Left lung (tissue), 4 donors: ENCODE measurements at regions not wholly inside any gene's neighbourhood (a gene's known extent, or its start where the extent isn't known, plus 50 kb on each side); places are given as distances from the start of the nearest gene placed in this dataset.

Source experiments
- ATAC-seq: fragments of 200-7000 bp; cut with Tn5 transposase; one replicate; pipeline ENCODE4 v1.9.1; 2020; ENCODE audit warnings: moderate library complexity
- DNase-seq, 4 donors: peaks; one replicate each; pipeline ENCODE4 v3.0.0-alpha.2; 2013 to 2020
- H3K27ac ChIP-seq, 2 donors: fragments of 200-600 bp; sonication (generic) in 1 of 2; one replicate each; pipeline versions ENCODE4 v1.5.0 to v1.8.0; 2020 to 2021
- H3K27me3 ChIP-seq, 2 donors: fragments of 200-600 bp; sonication (generic) in 1 of 2; one replicate each; pipeline versions ENCODE4 v1.5.0 to v1.8.0; 2020 to 2021
- H3K36me3 ChIP-seq, 2 donors: fragments of 200-600 bp; sonication (generic) in 1 of 2; one replicate each; pipeline versions ENCODE4 v1.5.0 to v1.8.0; 2020 to 2021
- H3K4me1 ChIP-seq, 2 donors: fragments of 200-600 bp; one replicate each; pipeline ENCODE4 v1.8.0; 2021
- H3K4me3 ChIP-seq, 2 donors: fragments of 200-600 bp; sonication (generic) in 1 of 2; one replicate each; pipeline versions ENCODE4 v1.5.0 to v1.8.0; 2020 to 2021; ENCODE audit warnings: mild to moderate bottlenecking in 1 of 2
- H3K9me3 ChIP-seq, 2 donors: fragments of 200-600 bp; sonication (generic) in 1 of 2; one replicate each; pipeline versions ENCODE4 v1.5.0 to v1.8.0; 2020 to 2021
- CTCF ChIP-seq, 2 donors: fragments of 200-600 bp; sonication (generic) in 1 of 2; IDR thresholded peaks; one replicate each; pipeline versions ENCODE4 v1.5.0 to v1.8.0; 2021; ENCODE audit warnings: antibody characterized with exemption in 2 of 2
- intact Hi-C, 2 donors: fragments of 100-400 bp; cut with DNase I; formaldehyde crosslinking; loops; one replicate each; pipeline versions ENCODE4 v1.11.2 to v1.14.2; 2022
- donor health status: DM: no; HTN: yes; CAD: no.
- donor health status: DM: no; HTN: no; CAD: no.

GRCh38 chr13:59587971-59588716 lies 575.6 kb downstream of the DIAPH3 start:
- ATAC-seq (no peak), DNase-seq (no peak)
- Histone ChIP-seq H3K4me3 (no peak overlapping the region), H3K4me1 (no peaks in the 10 kb centered on the region), H3K27me3 (no peaks in the 10 kb centered on the region), H3K36me3 (no peaks in the 10 kb centered on the region), H3K27ac (no peak overlapping the region), H3K9me3 (no peaks in the 10 kb centered on the region)
- no peak for TF ChIP-seq CTCF (IDR thresholded peaks at IDR 0.05)
- intact Hi-C loops, result no loop called here

- DNase-seq, result no peak
- intact Hi-C loops, result no loop called here
- Histone ChIP-seq H3K4me3 (no peak overlapping the region), H3K27ac (no peak overlapping the region), H3K9me3 (no peaks in the 10 kb centered on the region), H3K4me1 (no peaks in the 10 kb centered on the region), H3K27me3 (no peaks in the 10 kb centered on the region), H3K36me3 (no peaks in the 10 kb centered on the region)
- no peak for ATAC-seq
- no peak for TF ChIP-seq CTCF (IDR thresholded peaks at IDR 0.05)
Observed at GRCh38 chr13:59588717-59589067, 575.0 kb downstream of the DIAPH3 start.

GRCh38 chr13:59601993-59602392 lies 561.7 kb downstream of the DIAPH3 start:
- intact Hi-C loops, result no loop called here
- no peaks in the 10 kb centered on the region for H3K4me1 ChIP-seq
- TF ChIP-seq CTCF (IDR thresholded peaks at IDR 0.05), result no peak
- no peak for ATAC-seq
- H3K4me3 ChIP-seq, result no peak overlapping the region
- no peaks in the 10 kb centered on the region for H3K36me3 ChIP-seq
- H3K27me3 ChIP-seq, result no peaks in the 10 kb centered on the region
- no peak overlapping the region for H3K27ac ChIP-seq
- H3K9me3 ChIP-seq, result peaks cover 0 to 19% of the 10 kb centered on the region in 2 donors
- DNase-seq, result no peak

- Histone ChIP-seq H3K27me3 (no peaks in the 10 kb centered on the region), H3K27ac (no peak overlapping the region), H3K4me1 (no peaks in the 10 kb centered on the region), H3K36me3 (no peaks in the 10 kb centered on the region), H3K4me3 (no peak overlapping the region), H3K9me3 (peaks cover 0 to 16% of the 10 kb centered on the region in 2 donors)
- intact Hi-C loops, result no loop called here
- ATAC-seq, result no peak
- TF ChIP-seq CTCF (IDR thresholded peaks at IDR 0.05), result no peak
- no peak for DNase-seq
Observed at GRCh38 chr13:59603646-59604045, 560.1 kb downstream of the DIAPH3 start.

- intact Hi-C loops, result no loop called here
- H3K4me1 ChIP-seq, result no peaks in the 10 kb centered on the region
- TF ChIP-seq CTCF (IDR thresholded peaks at IDR 0.05), result no peak
- no peaks in the 10 kb centered on the region for H3K9me3 ChIP-seq
- H3K27ac ChIP-seq, result no peak overlapping the region
- no peak overlapping the region for H3K4me3 ChIP-seq
- no peak for ATAC-seq
- DNase-seq, result no peak
- no peaks in the 10 kb centered on the region for H3K27me3 ChIP-seq
- H3K36me3 ChIP-seq, result no peaks in the 10 kb centered on the region
Observed at GRCh38 chr13:59607172-59607571, 556.6 kb downstream of the DIAPH3 start.
